H1 (cell line): ENCODE measurements at regions not wholly inside any gene's neighbourhood (a gene's known extent, or its start where the extent isn't known, plus 50 kb on each side); places are given as distances from the start of the nearest gene placed in this dataset.

ENCODE experiments used
- CTCF ChIA-PET: fragments of 300-600 bp; sonication (Branson Sonifier 250); formaldehyde crosslinking; loops from one replicate; lab custom pipeline; 2021; ENCODE audit not compliant: partially characterized antibody; lab: Charles Lee
- POLR2A ChIA-PET: fragments of 300-600 bp; sonication (Branson Sonifier 250); formaldehyde crosslinking; loops from one replicate; lab custom pipeline; 2021; ENCODE audit warnings: inconsistent platforms; ENCODE audit not compliant: partially characterized antibody; lab: Charles Lee
- DNase-seq, 2 experiments: peaks; one replicate each; pipeline versions ENCODE4 v3.0.0 to v3.0.0-alpha.2; 2010 to 2022; ENCODE audit warnings: low spot score in 2 of 2, low read depth in 1 of 2, mixed read lengths in 1 of 2
- FAIRE-seq: peaks from 2 replicates; lab custom pipeline; 2011; peaks lifted over from hg19 to GRCh38; lab: Jason Lieb, UNC
- H2AFZ ChIP-seq: 2 replicates; pipeline ENCODE4 v1.8.1; 2012; ENCODE audit warnings: low read length, inconsistent platforms
- H2AK5ac ChIP-seq: 2 replicates; pipeline ENCODE4 v1.6.1; 2013; ENCODE audit warnings: low read depth, low read length
- H2BK120ac ChIP-seq: replicated peaks from 2 replicates; pipeline ENCODE3; 2013; ENCODE audit warnings: low read depth, low read length, inconsistent platforms
- H2BK12ac ChIP-seq: 2 replicates; pipeline ENCODE4 v1.6.1; 2013; ENCODE audit warnings: low read depth, low read length
- H2BK15ac ChIP-seq: 2 replicates; pipeline ENCODE4 v1.6.1; 2013; ENCODE audit warnings: low read length
- H2BK20ac ChIP-seq: 2 replicates; pipeline ENCODE4 v1.6.1; 2013; ENCODE audit warnings: low read length
- H2BK5ac ChIP-seq: 2 replicates; pipeline ENCODE4 v1.6.1; 2013; ENCODE audit warnings: low read depth, low read length
- H3K14ac ChIP-seq: 2 replicates; pipeline ENCODE4 v1.6.1; 2013; ENCODE audit warnings: inconsistent platforms; ENCODE audit not compliant: insufficient read length
- H3K18ac ChIP-seq: 2 replicates; pipeline ENCODE4 v1.6.1; 2013; ENCODE audit warnings: low read length; ENCODE audit errors: extremely low read depth
- H3K23ac ChIP-seq: 2 replicates; pipeline ENCODE4 v1.6.1; 2013; ENCODE audit warnings: inconsistent platforms; ENCODE audit not compliant: insufficient read length
- H3K23me2 ChIP-seq: 2 replicates; pipeline ENCODE4 v1.6.1; 2013; ENCODE audit warnings: low read depth, low read length
- H3K27ac ChIP-seq: 2 replicates; pipeline ENCODE4 v1.6.1; 2011; ENCODE audit warnings: low read depth, low read length, inconsistent platforms
- H3K27me3 ChIP-seq, 4 experiments: replicated peaks in 1 of 4; 1 replicate in 1 of 4; 2 replicates in 3 of 4; pipeline versions ENCODE4 v1.6.1 to v1.8.1; 2011 to 2013; ENCODE audit warnings: low read length in 3 of 4, mild to moderate bottlenecking in 3 of 4, inconsistent platforms in 2 of 4, mixed read lengths in 2 of 4, moderate library complexity in 1 of 4; ENCODE audit not compliant: control insufficient read depth in 3 of 4, insufficient read depth in 3 of 4; ENCODE audit errors: extremely low read depth in 1 of 4
- H3K36me3 ChIP-seq, 4 experiments: 2 replicates each; pipeline versions ENCODE4 v1.6.1 to v1.8.1; 2011 to 2013; ENCODE audit warnings: mild to moderate bottlenecking in 4 of 4, low read length in 3 of 4, moderate library complexity in 2 of 4, control low read depth in 1 of 4, inconsistent platforms in 1 of 4; ENCODE audit not compliant: insufficient read depth in 4 of 4, control insufficient read depth in 2 of 4
- H3K4ac ChIP-seq: replicated peaks from 2 replicates; pipeline ENCODE3; 2013; ENCODE audit warnings: low read length, low read depth, mixed read lengths, inconsistent platforms; ENCODE audit not compliant: insufficient read length
- H3K4me1 ChIP-seq, 4 experiments: replicated peaks in 1 of 4; 1 replicate in 1 of 4; 2 replicates in 3 of 4; pipeline versions ENCODE4 v1.6.1 to v1.8.1; 2011 to 2013; ENCODE audit warnings: low read length in 3 of 4, inconsistent platforms in 2 of 4, mixed read lengths in 1 of 4; ENCODE audit not compliant: insufficient read depth in 4 of 4, control insufficient read depth in 3 of 4
- H3K4me2 ChIP-seq, 2 experiments: 2 replicates each; pipeline versions ENCODE4 v1.6.1 to v1.8.1; 2011 to 2013; ENCODE audit warnings: low read depth in 2 of 2, low read length in 2 of 2, control low read depth in 1 of 2, inconsistent platforms in 1 of 2, mild to moderate bottlenecking in 1 of 2; ENCODE audit not compliant: insufficient read depth in 1 of 2
- H3K4me3 ChIP-seq, 4 experiments: fragments of 200-600, 300-600 bp in 1 of 4; sonication (generic), shearing (Covaris generic), sonication (Bioruptor Twin) in 1 of 4; 2 replicates each; pipeline versions ENCODE4 v1.5.1 to v1.8.1; 2011 to 2016; ENCODE audit warnings: low read length in 4 of 4, low read depth in 3 of 4, control low read depth in 2 of 4, inconsistent platforms in 2 of 4, mild to moderate bottlenecking in 2 of 4, mixed read lengths in 1 of 4, moderate library complexity in 1 of 4; ENCODE audit not compliant: insufficient read depth in 2 of 4; ENCODE audit errors: extremely low read depth in 1 of 4
- H3K56ac ChIP-seq: replicated peaks from 2 replicates; pipeline ENCODE3; 2013; ENCODE audit warnings: low read depth, mild to moderate bottlenecking, mixed read lengths, low read length, inconsistent platforms; ENCODE audit not compliant: insufficient read length
- H3K79me1 ChIP-seq: 2 replicates; pipeline ENCODE4 v1.6.1; 2013; ENCODE audit warnings: low read depth, low read length, control low read depth
- H3K79me2 ChIP-seq, 2 experiments: 2 replicates each; pipeline versions ENCODE4 v1.6.1 to v1.8.1; 2012 to 2013; ENCODE audit warnings: low read length in 2 of 2, mild to moderate bottlenecking in 2 of 2, inconsistent platforms in 1 of 2; ENCODE audit not compliant: insufficient read depth in 2 of 2, control insufficient read depth in 1 of 2
- H3K9ac ChIP-seq, 4 experiments: replicated peaks in 1 of 4; 1 replicate in 1 of 4; 2 replicates in 3 of 4; pipeline versions ENCODE4 v1.6.1 to v1.8.1; 2011 to 2013; ENCODE audit warnings: low read depth in 3 of 4, low read length in 3 of 4, control low read depth in 2 of 4, mild to moderate bottlenecking in 2 of 4, moderate library complexity in 2 of 4, inconsistent platforms in 1 of 4; ENCODE audit errors: extremely low read depth in 1 of 4
- H3K9me3 ChIP-seq, 2 experiments: 2 replicates each; pipeline versions ENCODE4 v1.6.1 to v1.8.1; 2012 to 2013; ENCODE audit warnings: mild to moderate bottlenecking in 2 of 2, moderate library complexity in 2 of 2, control low read depth in 1 of 2, inconsistent platforms in 1 of 2, low read depth in 1 of 2, low read length in 1 of 2, mixed read lengths in 1 of 2; ENCODE audit not compliant: insufficient read depth in 2 of 2
- H4K20me1 ChIP-seq, 2 experiments: replicated peaks in 1 of 2; 2 replicates each; pipeline versions ENCODE3 to v1.8.1; 2011 to 2013; ENCODE audit warnings: inconsistent platforms in 2 of 2, low read length in 2 of 2, mild to moderate bottlenecking in 1 of 2; ENCODE audit not compliant: insufficient read depth in 2 of 2, control insufficient read depth in 1 of 2
- H4K5ac ChIP-seq: 2 replicates; pipeline ENCODE4 v1.6.1; 2013; ENCODE audit warnings: low read length, low read depth, mixed read lengths, inconsistent platforms; ENCODE audit not compliant: insufficient read length
- H4K8ac ChIP-seq: 2 replicates; pipeline ENCODE4 v1.8.0; 2013; ENCODE audit warnings: mild to moderate bottlenecking, moderate library complexity, low read length, inconsistent platforms; ENCODE audit not compliant: insufficient read depth; ENCODE audit errors: extremely low read depth
- H4K91ac ChIP-seq: replicated peaks from 2 replicates; pipeline ENCODE3; 2013; ENCODE audit warnings: low read length, mixed read lengths, inconsistent platforms; ENCODE audit not compliant: insufficient read length
- MAX ChIP-seq: IDR thresholded peaks from 2 replicates; pipeline ENCODE4 v1.6.1; 2012; ENCODE audit warnings: inconsistent platforms
- WGBS, 2 experiments: shearing (Covaris generic) in 1 of 2; methylation state at CpG; one replicate each; pipeline versions ENCODE4 v1.1.6 to v1.1.7; 2013 to 2015; ENCODE audit warnings: low lambda C conversion rate in 2 of 2, mixed read lengths in 2 of 2, inconsistent platforms in 1 of 2, low coverage in 1 of 2, missing lambda C conversion rate in 1 of 2; ENCODE audit not compliant: insufficient replicate concordance in 2 of 2, insufficient coverage in 1 of 2, insufficient read length in 1 of 2; ENCODE audit errors: extremely low coverage in 1 of 2, missing lambda C conversion rate in 1 of 2; 5-methylcytosine and 5-hydroxymethylcytosine counted together

- Histone ChIP-seq H3K79me1 (no peaks in the 10 kb centered on the region), H3K9ac (no peak overlapping the region), H4K91ac (no peak overlapping the region), H4K20me1 (no peaks in the 10 kb centered on the region), H3K18ac (no peak overlapping the region), H3K23me2 (no peaks in the 10 kb centered on the region), H3K79me2 (no peaks in the 10 kb centered on the region), H3K56ac (no peak overlapping the region), H2BK15ac (no peak overlapping the region), H3K14ac (no peak overlapping the region), H2AK5ac (no peak overlapping the region), H2BK5ac (no peak overlapping the region), H4K8ac (no peak overlapping the region), H3K23ac (no peak overlapping the region), H3K9me3 (no peaks in the 10 kb centered on the region), H3K4me3 (no peak overlapping the region), H3K27ac (no peak overlapping the region), H2BK12ac (no peak overlapping the region), H3K27me3 (no peaks in the 10 kb centered on the region), H3K4me1 (peaks cover 0 to 2% (median 0%) of the 10 kb centered on the region in 4 experiments; a peak in 1 of 7 replicates), H2BK120ac (no peak overlapping the region), H4K5ac (no peak overlapping the region), H2AFZ (no peak overlapping the region), H2BK20ac (no peak overlapping the region), H3K4ac (no peak overlapping the region), H3K4me2 (no peak overlapping the region), H3K36me3 (no peaks in the 10 kb centered on the region)
- WGBS, 2 experiments = 90% methylated on average over 1 of the region's 2 CpGs; no CpG with 5 or more reads in 1 of the 2 experiments
- ChIA-PET POLR2A (no interaction called here), CTCF (interaction anchor here (1.5 kb wide), 1 partner anchor 71 kb away, joined by 3 read pairs; no protein-coding TSS in a partner anchor)
- FAIRE-seq = no peak
- DNase-seq = no peak
- no peak for TF ChIP-seq MAX
Measured at GRCh38 chr5:60366489-60366888, 333.5 kb downstream of the DEPDC1B start.
